ENCODE measurements at regions not wholly inside any gene's neighbourhood (a gene's known extent, or its start where the extent isn't known, plus 50 kb on each side); places are given as distances from the start of the nearest gene placed in this dataset.

GRCh38 chr3:73136941-73137340, 75.5 kb downstream of the EBLN2 start (continued):
- TF ChIP-seq SP2 (IDR thresholded peaks at IDR 0.05; ENCODE audit: low read length) (no peak), RAD21 (IDR thresholded peaks at IDR 0.05 in 1 of 2, conservative IDR thresholded peaks at IDR 0.05 in 1 of 2; ENCODE audit: low read depth in 2 of 2, low read length in 2 of 2) (no peak), ATF3 (IDR thresholded peaks at IDR 0.05; ENCODE audit: insufficient read depth, low read depth, low read length) (no peak), SIX5 (IDR thresholded peaks at IDR 0.05; ENCODE audit: low read depth, low read length) (no peak), CEBPB (IDR thresholded peaks at IDR 0.05; ENCODE audit: low read depth, low read length) (no peak), RBBP5 (IDR thresholded peaks at IDR 0.05; ENCODE audit: borderline replicate concordance, low read depth, low read length) (no peak), SIRT6 (IDR thresholded peaks at IDR 0.05; ENCODE audit: low read length) (no peak), CHD2 (IDR thresholded peaks at IDR 0.05; ENCODE audit: low read length) (no peak), SP4 (IDR thresholded peaks at IDR 0.05; ENCODE audit: low read length) (no peak), USF2 (IDR thresholded peaks at IDR 0.05; ENCODE audit: low read length) (no peak), CBX8 (IDR thresholded peaks at IDR 0.05; ENCODE audit: borderline replicate concordance, low read depth, low read length) (no peak), TBP (IDR thresholded peaks at IDR 0.05; ENCODE audit: low read depth, low read length) (no peak), POU5F1 (IDR thresholded peaks at IDR 0.05; ENCODE audit: low read depth, low read length) (no peak), NRF1 (IDR thresholded peaks at IDR 0.05; ENCODE audit: low read depth, low read length) (no peak)
